GM21619 (cell line): ENCODE measurements at regions not wholly inside any gene's neighbourhood (a gene's known extent, or its start where the extent isn't known, plus 50 kb on each side); places are given as distances from the start of the nearest gene placed in this dataset.
"Not testable (repeated sequence)": the region's sequence is repeated elsewhere in the genome, so short reads cannot be mapped to it uniquely, and the experiment has no call there.

Experiments
- ATAC-seq: cut with Tn5 transposase; IDR thresholded peaks from one replicate; pipeline ENCODE4 v1.9.1; 2021; ENCODE audit not compliant: unreplicated experiment

DNA sequence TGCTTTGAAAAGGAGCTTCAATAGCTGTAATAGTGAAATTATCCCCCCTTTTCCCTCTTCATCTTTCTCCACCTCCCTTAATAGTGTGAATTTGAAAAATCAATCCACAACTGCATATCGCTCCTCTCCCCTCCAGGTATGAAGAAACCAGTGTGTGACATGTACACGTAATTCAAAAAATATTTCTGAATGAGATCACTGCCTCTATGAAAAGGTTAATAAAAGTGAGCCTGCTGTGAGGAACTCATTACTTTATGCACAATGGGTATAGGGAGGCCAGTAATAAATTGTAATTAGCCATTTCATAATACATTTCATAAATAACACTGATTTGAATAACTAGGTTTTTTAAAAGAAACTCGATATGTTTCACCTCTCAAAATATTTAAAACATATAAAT lies 209.0 kb upstream of the KYNU start:
- ATAC-seq, result no peak

DNA sequence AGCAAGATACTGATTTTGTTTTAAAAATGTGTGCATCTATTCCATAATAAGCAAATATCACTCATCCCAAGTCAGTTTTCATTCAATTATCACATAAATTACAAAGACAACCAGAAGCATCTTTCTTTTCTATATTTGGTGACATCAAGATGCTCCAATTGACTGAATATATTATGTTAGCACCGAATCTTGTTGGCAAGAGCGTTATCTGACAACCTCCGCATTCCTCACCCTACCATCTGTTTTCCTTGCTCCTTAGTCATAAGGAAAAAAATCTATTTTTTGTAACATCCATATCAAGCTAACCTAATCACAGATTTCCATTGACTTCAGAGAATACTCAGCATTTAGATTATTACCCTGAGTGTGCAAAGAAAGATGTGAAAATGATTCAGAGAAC lies 212.2 kb upstream of the KYNU start:
- ATAC-seq, result no peak

DNA sequence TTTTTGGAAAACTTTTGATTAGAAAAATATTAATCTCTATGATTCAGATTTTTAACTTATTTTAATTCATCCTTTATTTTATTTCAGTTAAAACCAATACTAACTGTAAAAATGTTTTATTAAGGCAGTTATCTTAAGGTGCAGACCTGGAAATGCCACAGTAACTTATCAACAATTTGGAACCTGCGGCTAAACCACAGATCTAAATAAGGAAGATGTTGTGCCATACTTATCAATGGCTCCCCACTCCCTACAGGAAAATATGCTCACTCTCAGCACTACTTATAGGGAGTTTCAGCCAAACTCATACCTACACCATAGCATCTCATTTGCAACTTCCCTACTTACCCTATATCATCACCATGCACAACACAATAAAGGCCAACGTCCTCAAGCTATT lies 226.9 kb upstream of the KYNU start:
- no peak for ATAC-seq

DNA sequence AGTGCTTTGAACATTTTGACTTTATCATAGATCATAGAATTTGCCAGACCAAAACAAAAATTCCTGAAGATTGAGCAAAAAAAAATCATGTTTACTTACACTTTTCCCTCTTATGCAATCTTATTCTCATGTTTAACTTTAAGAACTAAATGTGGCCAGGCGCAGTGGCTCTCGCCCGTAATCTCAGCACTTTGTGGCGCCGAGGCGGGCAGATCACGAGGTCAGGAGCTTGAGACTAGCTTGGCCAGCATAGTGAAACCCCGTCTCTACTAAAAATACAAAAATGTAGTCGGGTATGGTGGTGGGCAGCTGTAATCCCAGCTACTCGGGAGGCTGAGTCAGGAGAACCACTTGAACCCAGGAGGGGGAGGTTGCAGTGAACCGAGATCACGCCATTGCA lies 227.9 kb upstream of the KYNU start:
- ATAC-seq, result no peak

DNA sequence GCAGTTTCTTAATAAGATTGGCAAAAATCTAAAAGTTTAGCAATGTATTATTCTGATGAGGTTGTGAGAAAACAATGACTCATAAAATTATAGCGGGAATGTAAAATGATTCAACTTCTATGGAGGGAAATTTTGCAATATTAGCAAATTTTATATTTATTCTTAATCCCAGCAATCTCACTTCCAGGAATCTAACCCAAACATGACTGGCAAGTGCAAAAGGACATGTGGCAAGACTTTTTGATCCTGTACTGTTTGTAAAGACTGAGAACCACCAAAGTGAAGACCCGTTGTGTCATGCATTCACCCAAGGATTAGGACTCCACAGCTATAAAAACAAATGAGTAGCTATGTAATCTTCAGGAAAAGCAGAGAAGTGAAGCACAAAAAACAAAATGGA lies 234.8 kb upstream of the KYNU start:
- no peak for ATAC-seq

DNA sequence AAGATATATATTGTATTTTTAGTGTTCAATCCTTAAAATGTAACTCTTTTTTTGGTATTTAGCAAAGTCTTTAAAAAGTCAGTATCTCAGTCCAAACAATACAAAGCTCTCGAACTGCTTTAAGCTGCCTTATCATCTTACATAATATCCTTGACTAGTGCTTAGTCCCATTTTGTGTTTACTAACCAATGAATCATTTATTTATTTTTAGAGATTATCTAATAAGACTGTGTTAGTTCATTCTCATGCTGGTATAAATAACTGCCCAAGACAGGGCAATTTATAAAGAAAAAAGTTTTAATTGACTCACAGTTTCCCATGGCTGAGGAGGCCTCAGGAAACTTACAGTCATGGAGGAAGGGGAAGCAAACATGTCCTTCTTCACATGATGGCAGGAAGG lies 248.3 kb upstream of the KYNU start:
- ATAC-seq, result no peak

DNA sequence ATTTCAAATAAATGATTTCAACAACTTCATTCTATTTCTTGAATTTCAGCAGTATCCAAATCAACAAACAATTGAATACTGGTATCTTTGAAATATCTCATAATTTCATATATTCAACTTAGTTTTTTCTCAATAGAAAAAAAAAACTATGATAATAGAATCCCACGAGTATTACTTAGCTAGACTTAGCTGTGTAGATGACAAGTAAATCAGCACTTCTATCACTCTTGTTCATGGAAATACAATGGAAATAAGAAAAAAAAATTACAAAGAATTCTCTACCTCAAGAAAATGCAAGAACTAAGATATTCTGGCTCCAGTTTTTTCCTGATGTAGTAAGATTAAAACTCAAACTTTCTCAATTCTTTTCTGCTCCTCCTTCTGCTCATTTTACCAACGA lies 256.2 kb upstream of the KYNU start:
- no peak for ATAC-seq

DNA sequence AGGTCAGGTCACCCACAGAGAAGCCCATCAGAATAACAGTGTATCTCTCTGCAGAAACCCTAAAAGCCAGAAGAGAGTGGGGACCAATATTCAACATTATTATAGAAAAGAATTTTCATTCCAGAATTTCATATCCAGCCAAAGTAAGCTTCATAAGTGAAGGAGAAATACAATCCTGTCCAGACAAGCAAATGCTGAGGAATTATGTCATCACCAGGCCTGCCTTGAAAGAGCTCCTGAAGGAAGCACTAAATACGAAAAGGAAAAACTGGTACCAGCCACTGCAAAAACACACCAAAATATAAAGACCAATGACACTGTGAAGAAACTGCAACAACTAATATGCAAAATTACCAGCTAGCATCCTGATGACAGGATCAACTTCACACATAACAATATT lies 260.0 kb upstream of the KYNU start:
- no peak for ATAC-seq

DNA sequence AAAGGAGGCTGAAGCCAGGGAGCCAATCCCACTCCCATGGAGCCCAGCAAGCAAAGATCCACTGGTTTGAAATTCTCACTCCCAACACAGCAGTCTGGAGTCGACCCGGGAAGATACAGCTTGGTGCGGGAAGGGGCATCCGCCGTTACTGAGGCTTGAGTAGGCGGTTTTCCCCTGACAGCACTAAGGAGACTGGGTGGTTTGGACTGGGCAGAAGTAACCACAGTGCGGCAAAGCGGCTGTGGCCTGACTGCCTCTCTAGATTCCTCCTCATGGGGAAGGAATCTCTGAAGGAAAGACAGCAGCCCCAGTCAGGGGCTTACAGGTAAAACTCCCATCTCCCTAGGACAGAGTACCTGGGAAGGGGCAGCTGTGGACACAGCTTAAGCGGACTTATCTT lies 261.6 kb upstream of the KYNU start:
- ATAC-seq, result no peak

DNA sequence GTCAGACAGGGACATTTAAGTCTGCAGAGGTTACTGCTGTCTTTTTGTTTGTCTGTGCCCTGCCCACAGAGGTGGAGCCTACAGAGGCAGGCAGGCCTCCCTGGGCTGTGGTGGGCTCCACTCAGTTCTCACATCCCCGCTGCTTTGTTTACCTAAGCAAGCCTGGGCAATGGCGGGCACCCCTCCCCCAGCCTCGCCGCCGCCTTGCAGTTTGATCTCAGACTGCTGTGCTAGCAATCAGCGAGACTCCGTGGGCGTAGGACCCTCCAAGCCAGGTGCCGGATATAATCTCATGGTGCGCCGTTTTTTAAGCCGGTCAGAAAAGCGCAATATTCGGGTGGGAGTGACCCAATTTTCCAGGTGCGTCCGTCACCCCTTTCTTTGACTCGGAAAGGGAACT lies 264.3 kb upstream of the KYNU start:
- ATAC-seq, result not testable (repeated sequence)

DNA sequence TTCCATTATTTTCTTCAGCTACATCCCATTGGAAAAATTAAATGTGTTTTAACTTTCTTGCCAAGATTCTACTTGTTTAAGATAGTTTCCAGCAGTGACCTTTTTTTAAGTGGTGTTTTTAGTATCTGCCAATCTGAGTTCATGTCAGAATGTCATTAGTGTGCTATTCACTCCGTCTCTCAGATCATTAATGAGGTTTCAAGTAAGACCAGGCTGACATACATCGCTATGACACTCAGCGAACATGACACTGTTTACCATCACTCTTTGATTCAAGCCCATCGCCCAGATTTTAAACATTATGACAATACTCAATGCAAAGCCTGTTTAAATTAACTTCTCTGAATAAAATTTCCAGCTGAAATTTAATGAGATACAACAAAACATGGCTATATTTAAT lies 272.0 kb upstream of the KYNU start:
- no peak for ATAC-seq

DNA sequence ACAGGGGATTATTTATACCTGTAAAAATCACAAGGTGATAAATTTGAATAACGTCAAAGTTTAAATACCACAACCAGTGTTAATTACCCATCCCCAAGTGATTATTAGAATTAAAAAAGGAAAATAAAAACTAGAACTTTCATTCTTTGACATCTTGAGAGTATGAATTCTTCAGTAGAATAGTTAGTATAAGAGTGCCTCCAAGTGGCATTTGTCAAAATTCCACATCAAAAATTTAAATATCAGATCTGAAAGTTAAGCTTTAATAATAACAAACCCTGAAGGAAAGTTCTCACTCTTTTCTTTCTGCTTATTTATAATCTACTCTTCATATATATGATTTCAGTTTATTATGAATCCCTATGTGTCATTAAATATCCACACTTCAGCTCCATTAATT lies 273.7 kb upstream of the KYNU start:
- no peak for ATAC-seq

DNA sequence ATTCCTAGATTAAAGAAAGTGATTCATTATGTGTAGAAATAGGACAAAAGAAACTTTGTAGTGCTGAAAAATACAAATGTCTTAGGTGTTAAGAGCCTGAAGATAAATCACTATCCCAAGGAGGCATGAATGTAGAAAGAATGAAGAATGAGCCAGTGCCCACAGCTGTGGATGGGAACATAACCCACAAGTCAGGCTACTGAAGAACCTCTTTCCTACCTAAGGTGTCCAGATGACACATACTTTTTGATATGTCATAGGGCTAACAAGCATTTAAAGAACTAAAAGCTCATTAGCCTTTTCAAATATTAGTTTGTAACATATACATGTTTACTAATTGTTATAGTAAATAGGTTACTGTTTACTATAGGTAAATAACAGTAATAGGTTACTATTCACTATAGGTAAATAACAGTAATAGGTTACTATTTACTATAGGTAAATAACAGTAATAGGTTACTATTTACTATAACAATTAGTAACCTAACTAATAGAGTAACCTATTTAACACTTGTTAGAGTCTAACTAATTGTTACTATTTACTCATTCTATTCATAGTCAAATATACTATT lies 275.0 kb upstream of the KYNU start:
- no peak for ATAC-seq

DNA sequence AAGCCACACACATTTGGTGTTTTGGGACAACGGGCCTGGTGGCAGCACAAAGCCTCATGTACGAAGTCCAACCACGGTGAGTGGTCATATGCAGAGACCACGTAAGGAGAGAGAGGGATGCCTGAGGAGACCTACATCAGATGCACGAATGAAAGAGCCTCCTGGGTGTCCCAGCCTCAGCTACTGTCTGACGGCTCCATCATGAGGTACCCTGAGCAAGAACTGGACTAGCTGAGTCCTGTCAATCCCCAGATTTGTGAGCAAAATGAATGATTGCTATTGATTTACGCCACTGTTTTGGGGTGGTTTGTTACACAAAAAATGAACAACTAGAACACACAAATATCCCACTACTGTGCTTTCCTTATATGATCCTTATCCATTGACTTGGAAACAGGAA lies 275.7 kb upstream of the KYNU start:
- no peak for ATAC-seq

DNA sequence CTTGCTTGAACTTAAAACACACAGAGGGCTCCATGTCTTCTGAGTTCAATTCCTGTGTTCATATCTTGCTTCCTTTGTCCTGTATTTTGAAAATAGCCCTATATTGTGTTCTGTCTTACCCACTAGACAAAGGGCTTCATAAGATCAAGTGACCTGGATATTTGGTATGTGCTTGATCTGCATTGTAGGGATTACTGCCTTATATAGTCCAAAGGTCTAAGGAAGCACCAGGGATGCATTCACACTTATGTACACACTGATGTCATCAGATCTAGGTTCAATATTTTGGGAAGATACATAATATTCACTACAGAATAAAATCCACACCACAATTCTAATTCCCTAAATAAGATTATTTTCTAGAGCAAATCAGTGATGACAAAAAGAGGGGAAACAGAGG lies 278.0 kb upstream of the KYNU start:
- no peak for ATAC-seq

DNA sequence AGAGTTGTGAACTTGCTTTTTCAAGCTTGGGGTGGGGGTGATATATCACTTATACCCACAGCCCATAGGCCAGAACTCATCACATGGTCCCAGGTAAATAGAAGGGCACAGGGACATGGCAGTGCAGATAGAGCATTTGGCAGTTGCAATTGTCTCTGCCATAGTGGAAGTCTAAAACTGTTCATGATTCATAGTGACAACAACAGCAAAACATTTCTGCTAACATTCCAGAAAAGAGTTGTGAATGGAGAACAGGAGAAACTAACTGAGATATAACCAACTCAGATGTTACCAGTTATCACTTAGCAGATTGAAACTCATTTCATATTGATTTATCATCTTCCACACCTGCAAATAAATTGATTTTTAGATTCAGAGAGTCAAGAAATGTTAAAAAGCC lies 278.6 kb upstream of the KYNU start:
- no peak for ATAC-seq

DNA sequence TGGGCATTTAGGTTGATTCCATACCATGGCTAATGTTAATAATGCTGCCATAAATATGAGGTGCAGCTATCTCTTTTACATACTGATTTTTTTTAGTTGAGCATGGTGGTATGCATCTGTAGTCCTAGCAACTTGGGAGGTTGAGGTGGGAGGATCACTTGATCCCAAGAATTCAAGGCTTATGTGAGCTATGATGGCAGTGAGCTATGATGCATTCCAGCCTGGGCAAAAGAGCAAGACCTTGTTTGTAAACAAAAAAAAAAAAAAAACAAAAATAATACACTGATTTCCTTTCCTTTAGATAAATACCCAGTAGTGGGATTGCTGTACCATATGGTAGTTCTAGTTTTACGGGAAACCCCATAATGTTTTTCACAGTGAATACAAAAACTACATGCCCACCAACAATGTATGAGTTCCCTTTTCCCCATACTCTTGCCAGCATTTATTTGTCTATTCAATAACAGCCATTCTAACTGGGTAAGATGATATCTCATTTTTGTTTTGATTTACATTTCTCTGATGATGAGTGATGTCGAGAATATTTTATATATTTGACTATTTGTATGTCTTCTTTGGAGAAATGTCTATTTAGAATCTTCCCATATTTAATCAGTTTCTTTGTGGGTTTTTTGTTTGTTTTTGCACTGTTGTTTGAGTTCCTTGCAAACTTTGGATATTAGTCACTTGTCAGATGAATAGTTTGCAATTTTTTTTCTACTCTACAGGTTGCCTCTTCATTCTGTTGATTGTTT lies 281.0 kb upstream of the KYNU start:
- ATAC-seq, result no peak

DNA sequence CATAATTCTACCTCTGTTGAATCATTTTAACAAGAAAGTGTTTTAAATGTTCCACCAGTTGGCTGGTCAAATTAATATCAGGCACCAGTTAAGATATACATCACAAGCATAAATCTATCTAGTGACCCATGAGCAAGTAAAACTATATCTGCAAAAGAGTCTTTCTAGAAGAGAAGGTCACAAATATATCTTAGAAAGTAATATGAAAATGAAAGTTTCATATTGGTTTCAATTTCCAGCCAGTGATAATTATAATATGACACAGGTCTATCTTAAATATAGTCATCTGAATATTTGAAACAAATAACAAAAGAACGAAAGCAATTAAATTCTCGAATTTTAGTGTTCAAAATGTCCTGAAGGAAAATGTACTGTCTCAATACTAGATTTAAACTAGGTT lies 282.5 kb upstream of the KYNU start:
- no peak for ATAC-seq

DNA sequence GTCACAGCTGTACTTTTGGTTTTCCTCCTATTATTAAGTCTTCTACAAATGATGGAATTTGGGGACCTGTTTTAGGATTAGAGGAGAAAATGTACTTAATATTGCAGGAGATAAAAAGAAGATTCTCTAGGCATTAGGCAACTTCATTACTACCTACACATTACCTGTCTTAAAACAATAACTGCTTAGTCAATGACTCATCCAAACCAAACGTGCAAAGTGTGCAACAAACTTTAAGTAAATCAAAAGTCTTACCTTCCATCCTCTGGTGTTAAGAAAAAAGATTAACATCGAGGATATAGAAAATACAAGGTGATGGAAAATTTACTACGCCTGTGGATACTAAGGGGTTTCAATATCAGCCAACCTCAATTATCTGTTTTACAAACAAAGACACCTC lies 285.3 kb upstream of the KYNU start:
- no peak for ATAC-seq

DNA sequence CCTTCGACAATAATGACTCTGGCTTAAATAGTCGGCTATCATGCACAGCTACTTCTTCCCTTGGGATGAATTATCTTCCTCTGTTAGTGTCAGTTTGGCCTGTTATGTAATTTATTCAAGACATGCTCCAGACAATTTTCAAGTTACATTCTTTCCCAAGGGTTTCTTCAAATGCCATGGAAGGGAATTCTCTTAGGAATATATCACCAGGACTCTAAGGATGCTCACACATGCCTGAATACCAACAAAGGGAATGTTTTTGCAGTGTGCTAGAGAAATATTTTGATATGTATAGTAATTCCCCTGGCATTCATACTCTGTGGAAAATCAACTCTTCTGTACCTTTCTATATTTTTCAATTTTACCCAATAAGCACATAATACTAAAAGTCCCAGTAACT lies 286.0 kb upstream of the KYNU start:
- no peak for ATAC-seq

DNA sequence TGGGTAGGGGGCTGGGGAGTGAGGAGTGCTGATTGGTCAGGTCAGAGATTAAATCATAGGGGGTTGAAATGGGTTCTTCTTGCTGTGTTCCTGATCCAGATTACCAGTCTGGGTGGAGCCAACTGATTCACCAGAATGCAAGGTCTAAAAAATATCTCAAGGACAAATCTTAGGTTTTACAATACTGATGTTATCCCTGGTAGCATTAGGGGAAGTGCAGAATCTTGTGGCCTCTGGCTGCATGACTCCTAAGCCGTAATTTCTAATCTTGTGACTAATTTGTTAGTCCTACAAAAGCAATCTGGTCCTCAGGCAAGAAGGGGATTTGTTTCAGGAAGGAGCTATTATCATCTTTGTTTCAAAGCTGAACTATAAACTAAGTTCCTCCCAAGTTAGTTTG lies 289.2 kb upstream of the KYNU start:
- ATAC-seq, result no peak

DNA sequence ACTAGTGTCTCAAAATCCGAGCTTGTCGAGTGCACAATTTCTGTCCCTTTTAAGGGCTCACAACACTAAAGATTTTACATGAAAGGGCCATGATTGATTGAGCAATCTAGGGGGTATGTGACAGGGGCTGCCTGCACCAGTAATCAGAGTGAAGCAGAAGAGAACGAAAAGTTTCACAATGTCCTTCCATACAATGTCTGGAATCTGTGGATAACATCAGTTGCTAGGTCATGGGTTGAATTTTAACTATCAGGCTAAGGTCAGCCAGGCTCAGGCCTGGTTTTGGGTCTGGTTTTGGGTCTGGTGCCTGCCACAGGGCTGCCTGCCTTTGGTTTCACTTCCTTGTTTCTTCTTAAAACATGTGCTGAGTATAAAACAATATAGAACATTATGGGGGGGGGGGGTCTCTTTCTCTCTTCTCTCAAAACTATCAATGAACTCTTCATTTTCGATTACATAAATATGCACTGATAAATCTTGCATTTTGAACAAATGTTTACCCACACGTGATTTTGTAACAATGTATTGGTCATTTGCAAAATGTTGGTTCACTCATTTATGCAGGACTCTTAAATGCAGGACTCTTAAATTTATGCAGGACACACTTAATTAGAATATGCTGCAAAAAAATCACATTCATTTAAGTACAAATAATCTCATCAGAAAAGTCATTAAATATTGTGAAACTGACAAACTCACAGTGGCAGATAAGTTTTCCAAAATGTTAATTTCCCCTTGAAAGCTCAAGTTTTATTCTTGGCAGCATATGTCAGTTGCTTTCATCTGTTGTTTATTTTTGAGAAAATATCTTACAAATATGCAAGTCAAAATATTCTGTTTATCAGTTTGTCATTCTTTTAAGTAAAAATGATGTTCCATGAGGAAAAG lies 290.5 kb upstream of the KYNU start:
- no peak for ATAC-seq
